ENCODE measurements at regions not wholly inside any gene's neighbourhood (a gene's known extent, or its start where the extent isn't known, plus 50 kb on each side); places are given as distances from the start of the nearest gene placed in this dataset.

- Mint-ChIP-seq H3K27ac (no peak overlapping the region), H3K4me3 (no peak overlapping the region), H3K4me1 (ENCODE audit: low read depth) (no peaks in the 10 kb centered on the region), H3K27me3 (ENCODE audit: low read depth) (no peaks in the 10 kb centered on the region), H3K36me3 (ENCODE audit: low read depth) (no peaks in the 10 kb centered on the region), H3K9me3 (no peaks in the 10 kb centered on the region)
- no peak for DNase-seq
- CTCF ChIA-PET: interaction anchor here (0.5 to 0.9 kb wide), 3 partner anchors 23 to 143 kb away, joined by 3 to 5 read pairs (median 3); no protein-coding TSS in a partner anchor
- intact Hi-C loops (cut with micrococcal nuclease): no loop called here
Observed at GRCh38 chr15:88986949-88987590, 73.9 kb upstream of the MFGE8 start.

GRCh38 chr15:88987591-88987933, 74.4 kb upstream of the MFGE8 start:
- no peaks in the 10 kb centered on the region for H3K27me3 Mint-ChIP-seq (ENCODE audit: low read depth)
- CTCF ChIA-PET: interaction anchor here (0.5 to 0.6 kb wide), 2 partner anchors 22 to 142 kb away, joined by 3 to 5 read pairs; no protein-coding TSS in a partner anchor
- DNase-seq: no peak
- no peak overlapping the region for H3K27ac Mint-ChIP-seq
- intact Hi-C loops (cut with micrococcal nuclease): no loop called here
- no peaks in the 10 kb centered on the region for H3K4me1 Mint-ChIP-seq (ENCODE audit: low read depth)
- H3K36me3 Mint-ChIP-seq (ENCODE audit: low read depth): no peaks in the 10 kb centered on the region
- no peak overlapping the region for H3K4me3 Mint-ChIP-seq
- no peaks in the 10 kb centered on the region for H3K9me3 Mint-ChIP-seq

GRCh38 chr15:88987934-88988671, 74.9 kb upstream of the MFGE8 start:
- CTCF ChIA-PET: interaction anchor here (0.6 to 1.5 kb wide), 2 partner anchors 45 to 142 kb away, joined by 3 to 5 read pairs; no protein-coding TSS in a partner anchor
- intact Hi-C loops (cut with micrococcal nuclease): no loop called here
- H3K4me1 Mint-ChIP-seq (ENCODE audit: low read depth): no peaks in the 10 kb centered on the region
- no peaks in the 10 kb centered on the region for H3K36me3 Mint-ChIP-seq (ENCODE audit: low read depth)
- no peaks in the 10 kb centered on the region for H3K9me3 Mint-ChIP-seq
- H3K4me3 Mint-ChIP-seq: no peak overlapping the region
- no peak for DNase-seq
- no peak overlapping the region for H3K27ac Mint-ChIP-seq
- H3K27me3 Mint-ChIP-seq (ENCODE audit: low read depth): no peaks in the 10 kb centered on the region

- CTCF ChIA-PET: interaction anchor here (1.5 kb wide), 1 partner anchor 46 kb away, joined by 3 read pairs; no protein-coding TSS in a partner anchor
- H3K4me3 Mint-ChIP-seq: no peak overlapping the region
Observed at GRCh38 chr15:88989578-88989977, 76.4 kb upstream of the MFGE8 start.

GRCh38 chr15:88990185-88990679, 77.1 kb upstream of the MFGE8 start:
- intact Hi-C loops (cut with micrococcal nuclease): no loop called here
- Mint-ChIP-seq H3K9me3 (no peaks in the 10 kb centered on the region), H3K36me3 (ENCODE audit: low read depth) (no peaks in the 10 kb centered on the region), H3K27ac (no peak overlapping the region), H3K27me3 (ENCODE audit: low read depth) (no peaks in the 10 kb centered on the region), H3K4me1 (ENCODE audit: low read depth) (no peaks in the 10 kb centered on the region), H3K4me3 (no peak overlapping the region)
- no peak for DNase-seq
- CTCF ChIA-PET: no interaction called here

More at GRCh38 chr15:88989578-88989977, 76.4 kb upstream of the MFGE8 start:
- Mint-ChIP-seq H3K4me1 (ENCODE audit: low read depth) (no peaks in the 10 kb centered on the region), H3K27ac (no peak overlapping the region), H3K9me3 (no peaks in the 10 kb centered on the region), H3K27me3 (ENCODE audit: low read depth) (no peaks in the 10 kb centered on the region), H3K36me3 (ENCODE audit: low read depth) (no peaks in the 10 kb centered on the region)
- intact Hi-C loops (cut with micrococcal nuclease): no loop called here
- DNase-seq: no peak

- Mint-ChIP-seq H3K36me3 (ENCODE audit: low read depth) (no peaks in the 10 kb centered on the region), H3K27me3 (ENCODE audit: low read depth) (peaks cover 2% of the 10 kb centered on the region), H3K4me3 (no peak overlapping the region), H3K27ac (no peak overlapping the region), H3K9me3 (no peaks in the 10 kb centered on the region), H3K4me1 (ENCODE audit: low read depth) (no peaks in the 10 kb centered on the region)
- DNase-seq: no peak
- intact Hi-C loops (cut with micrococcal nuclease): no loop called here
- CTCF ChIA-PET: no interaction called here
Observed at GRCh38 chr15:88992216-88992615, 79.0 kb upstream of the MFGE8 start.

- Mint-ChIP-seq H3K27ac (no peak overlapping the region), H3K36me3 (ENCODE audit: low read depth) (no peaks in the 10 kb centered on the region)
- CTCF ChIA-PET: no interaction called here
Observed at GRCh38 chr15:88992912-88993376, 79.8 kb upstream of the MFGE8 start.

GRCh38 chr15:88993662-88994061, 80.5 kb upstream of the MFGE8 start:
- intact Hi-C loops (cut with micrococcal nuclease): no loop called here
- Mint-ChIP-seq H3K9me3 (no peaks in the 10 kb centered on the region), H3K27me3 (ENCODE audit: low read depth) (peaks cover 2% of the 10 kb centered on the region), H3K27ac (no peak overlapping the region), H3K36me3 (ENCODE audit: low read depth) (no peaks in the 10 kb centered on the region), H3K4me1 (ENCODE audit: low read depth) (no peaks in the 10 kb centered on the region), H3K4me3 (no peak overlapping the region)
- DNase-seq: no peak
- CTCF ChIA-PET: interaction anchor here (0.7 kb wide), 1 partner anchor 15 kb away, joined by 3 read pairs; no protein-coding TSS in a partner anchor

More at GRCh38 chr15:88992912-88993376, 79.8 kb upstream of the MFGE8 start:
- intact Hi-C loops (cut with micrococcal nuclease): no loop called here
- no peak for DNase-seq
- Mint-ChIP-seq H3K9me3 (no peaks in the 10 kb centered on the region), H3K4me1 (ENCODE audit: low read depth) (no peaks in the 10 kb centered on the region), H3K4me3 (no peak overlapping the region), H3K27me3 (ENCODE audit: low read depth) (peaks cover 2% of the 10 kb centered on the region)

- intact Hi-C loops (cut with micrococcal nuclease): no loop called here
- peaks cover 2% of the 10 kb centered on the region for H3K4me1 Mint-ChIP-seq (ENCODE audit: low read depth)
- H3K36me3 Mint-ChIP-seq (ENCODE audit: low read depth): no peaks in the 10 kb centered on the region
- no peaks in the 10 kb centered on the region for H3K9me3 Mint-ChIP-seq
- no peak for DNase-seq
- peaks cover 2% of the 10 kb centered on the region for H3K27me3 Mint-ChIP-seq (ENCODE audit: low read depth)
- no peak overlapping the region for H3K4me3 Mint-ChIP-seq
- CTCF ChIA-PET: interaction anchor here (1.6 kb wide), 1 partner anchor 90 kb away, joined by 8 read pairs; no protein-coding TSS in a partner anchor
- no peak overlapping the region for H3K27ac Mint-ChIP-seq
Observed at GRCh38 chr15:88994286-88994685, 81.1 kb upstream of the MFGE8 start.

- no peak overlapping the region for H3K4me3 Mint-ChIP-seq
- H3K27ac Mint-ChIP-seq: no peak overlapping the region
- H3K4me1 Mint-ChIP-seq (ENCODE audit: low read depth): peaks cover 2% of the 10 kb centered on the region
- H3K9me3 Mint-ChIP-seq: no peaks in the 10 kb centered on the region
- intact Hi-C loops (cut with micrococcal nuclease): no loop called here
- DNase-seq: no peak
- CTCF ChIA-PET: interaction anchor here (1.6 kb wide), 1 partner anchor 91 kb away, joined by 8 read pairs; no protein-coding TSS in a partner anchor
- peaks cover 2% of the 10 kb centered on the region for H3K27me3 Mint-ChIP-seq (ENCODE audit: low read depth)
- no peaks in the 10 kb centered on the region for H3K36me3 Mint-ChIP-seq (ENCODE audit: low read depth)
Observed at GRCh38 chr15:88995449-88995848, 82.3 kb upstream of the MFGE8 start.

GRCh38 chr15:88997531-88997930, 84.4 kb upstream of the MFGE8 start:
- intact Hi-C loops (cut with micrococcal nuclease): no loop called here
- Mint-ChIP-seq H3K27me3 (ENCODE audit: low read depth) (peaks cover 2% of the 10 kb centered on the region), H3K36me3 (ENCODE audit: low read depth) (no peaks in the 10 kb centered on the region), H3K9me3 (no peaks in the 10 kb centered on the region), H3K27ac (no peak overlapping the region), H3K4me1 (ENCODE audit: low read depth) (peaks cover 2% of the 10 kb centered on the region), H3K4me3 (no peak overlapping the region)
- no peak for DNase-seq
- CTCF ChIA-PET: no interaction called here

GRCh38 chr15:88998980-88999713, 86.0 kb upstream of the MFGE8 start:
- H3K36me3 Mint-ChIP-seq (ENCODE audit: low read depth): no peaks in the 10 kb centered on the region
- no peak overlapping the region for H3K4me3 Mint-ChIP-seq
- CTCF ChIA-PET: interaction anchor here (1.0 kb wide), 1 partner anchor 94 kb away, joined by 3 read pairs; no protein-coding TSS in a partner anchor
- peaks cover 2% of the 10 kb centered on the region for H3K4me1 Mint-ChIP-seq (ENCODE audit: low read depth)
- DNase-seq: no peak
- no peak overlapping the region for H3K27ac Mint-ChIP-seq
- intact Hi-C loops (cut with micrococcal nuclease): no loop called here
- peaks cover 2% of the 10 kb centered on the region for H3K27me3 Mint-ChIP-seq (ENCODE audit: low read depth)
- no peaks in the 10 kb centered on the region for H3K9me3 Mint-ChIP-seq

Measured in activated naive CD4-positive, alpha-beta T cell treated with anti-CD3 and anti-CD28 coated beads for 36 hours (primary cell).